MCF 10A (cell line): ENCODE measurements at regions not wholly inside any gene's neighbourhood (a gene's known extent, or its start where the extent isn't known, plus 50 kb on each side); places are given as distances from the start of the nearest gene placed in this dataset.

Experiments
- BruUV-seq: library from RNA; stranded (reverse); fragments of 400-500 nt; replicated peaks from 2 replicates; lab custom pipeline; 2021; lab: Mats Ljungman, UMichigan
- CTCF ChIA-PET: fragments of 300-600 bp; sonication (Branson Sonifier 250); formaldehyde crosslinking; extraction: SDS; loops from one replicate; lab custom pipeline; 2021; ENCODE audit warnings: antibody characterized with exemption, inconsistent platforms; lab: Yijun Ruan, JAX
- POLR2A ChIA-PET: fragments of 300-600, 350-650 bp; sonication (Branson Sonifier 250); formaldehyde crosslinking; extraction: SDS; loops from one replicate; lab custom pipeline; 2020; ENCODE audit warnings: antibody characterized with exemption, inconsistent platforms; lab: Yijun Ruan, JAX
- DNase-seq: peaks from one replicate; pipeline ENCODE4 v3.0.0-alpha.2; 2018; ENCODE audit not compliant: unreplicated experiment
- H3K27ac Mint-ChIP-seq: one replicate; pipeline ENCODE4 v1.8.0; 2022; ENCODE audit warnings: mild to moderate bottlenecking, low read depth, mixed read lengths; ENCODE audit not compliant: unreplicated experiment
- H3K27me3 Mint-ChIP-seq: one replicate; pipeline ENCODE4 v1.8.0; 2022; ENCODE audit warnings: mixed read lengths; ENCODE audit not compliant: insufficient read depth, unreplicated experiment
- H3K36me3 Mint-ChIP-seq: one replicate; pipeline ENCODE4 v1.8.0; 2022; ENCODE audit warnings: mild to moderate bottlenecking, moderate library complexity, mixed read lengths; ENCODE audit not compliant: insufficient read depth, unreplicated experiment
- H3K4me1 Mint-ChIP-seq: one replicate; pipeline ENCODE4 v1.8.0; 2022; ENCODE audit warnings: mixed read lengths; ENCODE audit not compliant: insufficient read depth, unreplicated experiment
- H3K4me3 Mint-ChIP-seq: one replicate; pipeline ENCODE4 v1.8.0; 2022; ENCODE audit warnings: mild to moderate bottlenecking, moderate library complexity, mixed read lengths; ENCODE audit not compliant: unreplicated experiment
- H3K9me3 Mint-ChIP-seq: one replicate; pipeline ENCODE4 v1.8.0; 2022; ENCODE audit warnings: mixed read lengths; ENCODE audit not compliant: unreplicated experiment
- intact Hi-C: fragments of 100-400 bp; cut with micrococcal nuclease; formaldehyde crosslinking; loops from 2 replicates; pipeline ENCODE4 v1.14.1; 2022
- TF ChIP-seq, protein P1 (sequence below): fragments of 200-600 bp; IDR thresholded peaks from one replicate; pipeline ENCODE4 v1.8.0; 2022; ENCODE audit warnings: antibody characterized with exemption, mild to moderate bottlenecking; ENCODE audit not compliant: unreplicated experiment

DNA sequence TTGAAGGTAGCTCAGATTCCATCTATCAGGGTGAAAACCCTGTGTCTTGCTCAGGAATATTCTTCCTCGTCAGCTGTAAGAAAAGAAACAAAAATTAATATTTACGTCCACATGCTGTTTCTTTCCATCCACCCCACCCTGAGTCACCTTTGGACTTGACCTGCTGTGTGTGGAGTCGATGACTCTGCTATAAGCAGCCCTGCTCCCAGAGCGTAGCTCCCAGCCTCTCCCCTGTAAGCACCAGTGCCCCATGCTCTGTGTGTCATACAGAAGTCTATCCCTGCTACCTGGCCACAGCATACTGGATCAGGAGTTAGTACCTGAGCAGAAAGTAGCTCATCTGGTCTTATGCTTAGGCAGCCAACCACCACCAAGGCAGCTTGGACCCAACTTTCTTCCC lies 223.6 kb downstream of the SOD2 start:
- TF ChIP-seq, protein P1, sequence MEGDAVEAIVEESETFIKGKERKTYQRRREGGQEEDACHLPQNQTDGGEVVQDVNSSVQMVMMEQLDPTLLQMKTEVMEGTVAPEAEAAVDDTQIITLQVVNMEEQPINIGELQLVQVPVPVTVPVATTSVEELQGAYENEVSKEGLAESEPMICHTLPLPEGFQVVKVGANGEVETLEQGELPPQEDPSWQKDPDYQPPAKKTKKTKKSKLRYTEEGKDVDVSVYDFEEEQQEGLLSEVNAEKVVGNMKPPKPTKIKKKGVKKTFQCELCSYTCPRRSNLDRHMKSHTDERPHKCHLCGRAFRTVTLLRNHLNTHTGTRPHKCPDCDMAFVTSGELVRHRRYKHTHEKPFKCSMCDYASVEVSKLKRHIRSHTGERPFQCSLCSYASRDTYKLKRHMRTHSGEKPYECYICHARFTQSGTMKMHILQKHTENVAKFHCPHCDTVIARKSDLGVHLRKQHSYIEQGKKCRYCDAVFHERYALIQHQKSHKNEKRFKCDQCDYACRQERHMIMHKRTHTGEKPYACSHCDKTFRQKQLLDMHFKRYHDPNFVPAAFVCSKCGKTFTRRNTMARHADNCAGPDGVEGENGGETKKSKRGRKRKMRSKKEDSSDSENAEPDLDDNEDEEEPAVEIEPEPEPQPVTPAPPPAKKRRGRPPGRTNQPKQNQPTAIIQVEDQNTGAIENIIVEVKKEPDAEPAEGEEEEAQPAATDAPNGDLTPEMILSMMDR: no peak
- Mint-ChIP-seq H3K27me3 (peaks cover 18% of the 10 kb centered on the region), H3K36me3 (no peaks in the 10 kb centered on the region), H3K4me1 (no peaks in the 10 kb centered on the region), H3K27ac (no peak overlapping the region), H3K4me3 (no peak overlapping the region), H3K9me3 (peaks cover 8% of the 10 kb centered on the region)
- DNase-seq: no peak
- intact Hi-C loops: loop anchor here (10.0 kb wide), 1 partner anchor 215 kb away; no protein-coding TSS in a partner anchor
- BruUV-seq: no TSS peak
- CTCF ChIA-PET: interaction anchor here (0.7 kb wide), 1 partner anchor 217 kb away, joined by 3 read pairs; no protein-coding TSS in a partner anchor
- POLR2A ChIA-PET: no interaction called here

DNA sequence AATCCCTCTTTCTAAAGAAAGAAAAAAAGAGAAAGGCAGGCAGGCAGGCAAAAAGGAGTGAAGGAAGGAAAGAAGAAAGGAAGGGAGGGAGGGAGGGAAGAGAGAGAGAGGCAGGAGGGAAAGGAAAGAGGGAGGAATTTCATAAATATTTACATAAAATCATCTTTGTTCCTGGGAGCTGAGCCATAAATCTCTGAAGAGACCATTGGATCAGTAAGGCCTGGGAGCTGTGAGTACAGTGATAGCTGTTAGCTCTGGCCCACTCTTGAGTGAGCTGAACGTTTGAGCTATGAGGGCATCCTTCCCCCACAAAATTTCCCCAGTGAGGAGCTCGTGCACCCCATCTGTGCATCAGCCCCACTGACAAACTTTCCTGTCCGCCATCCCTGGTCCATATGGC lies 224.0 kb downstream of the SOD2 start:
- Mint-ChIP-seq H3K27ac (no peak overlapping the region), H3K4me1 (no peaks in the 10 kb centered on the region), H3K27me3 (peaks cover 18% of the 10 kb centered on the region), H3K9me3 (peaks cover 8% of the 10 kb centered on the region), H3K4me3 (no peak overlapping the region), H3K36me3 (no peaks in the 10 kb centered on the region)
- CTCF ChIA-PET: interaction anchor here (0.6 to 0.7 kb wide), 2 partner anchors 216 to 286 kb away, joined by 3 read pairs; no protein-coding TSS in a partner anchor
- no TSS peak for BruUV-seq
- TF ChIP-seq, protein P1: no peak
- no peak for DNase-seq
- intact Hi-C loops: loop anchor here (10.0 kb wide), 1 partner anchor 214 kb away; no protein-coding TSS in a partner anchor
- POLR2A ChIA-PET: no interaction called here

DNA sequence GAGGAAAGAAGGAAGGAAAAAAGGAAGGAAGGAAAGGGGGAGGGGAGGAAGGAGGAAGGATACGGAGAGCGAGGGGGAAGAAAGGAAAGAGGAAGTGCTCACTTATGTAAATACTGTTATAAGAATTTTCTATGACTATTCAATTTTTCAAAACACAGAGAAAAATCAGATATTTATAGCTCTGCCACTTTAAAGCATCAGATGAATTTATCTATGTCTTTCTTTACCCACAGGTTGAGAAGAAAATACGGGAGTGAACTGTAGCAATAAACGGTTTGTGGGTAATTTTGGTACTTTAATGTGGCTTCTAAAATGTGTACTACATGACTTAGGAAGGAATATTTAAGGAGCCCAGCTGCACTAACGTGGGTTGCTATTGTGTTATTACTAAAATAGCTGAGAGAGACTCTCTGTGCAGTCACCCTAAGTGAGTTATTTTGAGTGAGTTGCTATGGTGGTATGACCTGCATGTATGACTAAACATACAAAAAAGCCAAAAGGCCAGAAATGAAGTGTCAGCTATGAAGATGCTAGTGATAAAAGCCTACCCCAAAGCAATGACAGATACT lies 225.5 kb downstream of the SOD2 start:
- Mint-ChIP-seq H3K36me3 (no peaks in the 10 kb centered on the region), H3K27me3 (peaks cover 12% of the 10 kb centered on the region), H3K9me3 (peaks cover 8% of the 10 kb centered on the region), H3K4me1 (no peaks in the 10 kb centered on the region), H3K4me3 (no peak overlapping the region), H3K27ac (no peak overlapping the region)
- no peak for DNase-seq
- POLR2A ChIA-PET: no interaction called here
- CTCF ChIA-PET: no interaction called here
- no TSS peak for BruUV-seq
- intact Hi-C loops: loop anchor here (10.0 kb wide), 1 partner anchor 213 kb away; no protein-coding TSS in a partner anchor
- TF ChIP-seq, protein P1: no peak

DNA sequence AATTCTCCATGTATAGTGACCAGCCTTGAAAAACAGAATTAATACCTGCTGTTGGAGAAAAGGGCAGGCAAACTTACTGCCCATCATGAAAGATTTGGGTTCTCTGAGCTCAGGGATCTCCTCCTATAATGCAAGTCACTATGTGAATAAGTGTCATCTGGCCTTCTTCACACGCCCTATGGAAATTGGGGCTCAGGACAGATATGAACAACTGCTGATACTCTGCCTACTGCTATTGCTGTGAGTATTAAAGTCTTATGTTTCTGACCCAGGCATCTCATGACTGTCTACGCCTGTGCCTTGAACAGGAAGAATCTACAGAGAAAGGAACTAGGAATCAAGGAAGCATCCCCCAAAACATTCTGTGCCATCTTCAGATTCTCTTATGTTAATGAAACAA lies 226.1 kb downstream of the SOD2 start:
- no TSS peak for BruUV-seq
- DNase-seq: no peak

More for the DNA sequence above, 226.1 kb downstream of the SOD2 start:
- Mint-ChIP-seq H3K27ac (no peak overlapping the region), H3K36me3 (no peaks in the 10 kb centered on the region), H3K9me3 (peaks cover 1% of the 10 kb centered on the region), H3K4me3 (no peak overlapping the region), H3K27me3 (peaks cover 5% of the 10 kb centered on the region), H3K4me1 (no peaks in the 10 kb centered on the region)
- ChIA-PET CTCF (interaction anchor here (0.6 to 1.9 kb wide), 3 partner anchors 19 to 475 kb away, joined by 3 to 5 read pairs (median 4); no protein-coding TSS in a partner anchor), POLR2A (no interaction called here)
- TF ChIP-seq, protein P1: no peak
- intact Hi-C loops: loop anchor here (10.0 kb wide), 1 partner anchor 212 kb away; no protein-coding TSS in a partner anchor
